AG20443 (cell line): ENCODE measurements at regions not wholly inside any gene's neighbourhood (a gene's known extent, or its start where the extent isn't known, plus 50 kb on each side); places are given as distances from the start of the nearest gene placed in this dataset.
"Not testable (repeated sequence)": the region's sequence is repeated elsewhere in the genome, so short reads cannot be mapped to it uniquely, and the experiment has no call there.

ENCODE experiments used
- DNase-seq: peaks from one replicate; pipeline ENCODE4 v3.0.0; 2012; ENCODE audit warnings: low spot score, mixed read lengths

GRCh38 chr6:22147921-22148776 lies 148.7 kb downstream of the PRL start:
- peak; percentile 77 for DNase-seq

- no peak for DNase-seq
These were observed 147.7 kb downstream of the PRL start for GRCh38 chr6:22149096-22149495.

DNA sequence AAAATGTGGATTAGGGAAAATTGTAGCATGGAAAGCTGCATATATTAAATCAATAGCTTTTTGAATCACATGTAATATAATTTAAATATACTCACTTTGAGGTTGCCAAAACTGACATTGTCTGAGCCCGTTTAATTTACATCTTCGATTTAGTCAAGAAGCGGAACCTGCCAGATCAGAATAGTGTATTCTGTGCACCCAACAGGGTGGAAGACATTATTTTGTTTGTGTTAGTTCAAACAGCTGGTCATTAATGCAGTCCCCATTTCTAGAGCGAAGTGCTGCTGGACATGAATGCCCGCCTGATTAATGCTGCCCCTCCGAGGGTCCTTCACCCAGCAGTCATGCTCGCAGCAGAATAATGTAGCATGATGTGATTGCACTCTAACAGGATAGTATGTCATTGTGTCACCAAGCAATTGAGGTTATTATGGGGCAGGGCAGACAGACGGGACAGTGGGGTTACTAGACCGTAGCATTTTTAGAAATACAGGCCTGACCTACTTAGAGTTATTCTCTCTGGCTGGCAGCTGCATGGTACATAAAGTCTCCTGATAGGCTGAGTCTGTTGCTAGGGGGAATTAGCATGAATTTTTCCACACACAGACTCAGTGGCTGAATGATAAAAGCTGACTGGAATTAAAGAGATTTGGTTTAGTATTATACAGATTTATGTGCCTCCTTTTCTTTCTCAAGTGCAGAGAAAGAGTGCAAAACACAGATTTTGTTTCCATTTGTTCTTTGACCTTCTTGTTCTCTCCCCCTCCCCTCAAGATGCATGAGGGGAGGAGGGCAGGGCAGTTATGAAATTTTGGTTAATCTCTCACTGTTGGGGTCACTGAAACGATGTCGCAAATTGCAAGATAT lies 147.1 kb downstream of the PRL start:
- DNase-seq, result peak; percentile 16

- DNase-seq, result no peak
These were observed 146.3 kb downstream of the PRL start for GRCh38 chr6:22150368-22151035.

DNA sequence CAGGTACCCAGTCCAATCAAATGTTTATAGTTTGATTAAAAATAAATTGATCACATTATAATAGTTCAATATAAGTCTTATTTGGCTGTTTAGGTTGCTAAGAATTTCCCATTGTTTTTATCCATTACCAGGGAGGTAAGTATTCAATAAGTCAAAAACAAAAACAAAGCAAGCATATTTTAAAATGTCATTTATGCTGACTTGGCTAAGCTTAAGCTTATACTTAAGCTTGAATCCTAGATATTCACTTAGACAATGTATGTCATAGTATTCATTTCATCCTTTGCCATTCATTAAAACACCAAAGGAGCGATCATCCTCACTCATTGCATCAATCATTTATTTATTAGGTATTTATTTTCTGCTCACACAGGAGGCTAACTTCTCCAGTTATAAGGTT lies 144.9 kb downstream of the PRL start:
- DNase-seq, result no peak

GRCh38 chr6:22152841-22153240 lies 144.0 kb downstream of the PRL start:
- DNase-seq, result no peak

DNA sequence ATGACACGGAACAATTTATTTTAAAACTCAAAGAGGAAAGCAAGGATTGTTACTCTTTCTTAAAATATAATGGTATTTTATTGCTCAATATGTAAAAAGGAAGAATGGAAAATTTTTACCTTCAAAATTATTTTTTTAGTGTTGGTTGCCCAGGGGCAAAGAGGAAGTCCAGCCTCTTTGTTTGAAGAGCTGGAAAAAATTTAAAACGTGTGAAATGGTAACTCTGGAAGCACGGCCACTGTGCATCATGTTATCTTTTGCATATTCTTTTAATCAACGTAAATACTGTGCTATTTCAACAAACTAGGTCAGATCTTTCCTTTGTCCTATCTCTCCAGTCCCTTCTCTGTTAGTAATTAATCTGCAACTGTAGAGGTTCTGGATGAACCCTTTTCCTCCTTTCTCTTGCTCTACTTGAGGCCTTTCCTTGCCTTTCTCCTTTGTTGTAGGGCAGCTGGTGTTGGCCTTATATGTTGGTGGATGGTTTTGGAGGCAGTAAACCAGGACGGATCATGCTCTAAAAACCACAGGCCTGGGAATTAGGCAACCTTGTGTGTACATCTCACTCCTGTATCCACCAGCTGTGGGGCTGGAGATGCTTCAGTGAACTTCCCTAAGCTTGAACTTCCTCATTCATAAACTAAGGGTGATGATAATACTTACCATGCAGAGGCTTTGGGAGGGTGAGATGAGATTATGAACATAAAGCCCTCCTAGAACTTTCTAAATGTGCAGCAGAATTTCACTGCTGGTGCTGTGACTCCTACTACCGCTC lies 143.3 kb downstream of the PRL start:
- DNase-seq, result no peak

- no peak for DNase-seq
These were observed 141.3 kb downstream of the PRL start for GRCh38 chr6:22155551-22155950.

DNA sequence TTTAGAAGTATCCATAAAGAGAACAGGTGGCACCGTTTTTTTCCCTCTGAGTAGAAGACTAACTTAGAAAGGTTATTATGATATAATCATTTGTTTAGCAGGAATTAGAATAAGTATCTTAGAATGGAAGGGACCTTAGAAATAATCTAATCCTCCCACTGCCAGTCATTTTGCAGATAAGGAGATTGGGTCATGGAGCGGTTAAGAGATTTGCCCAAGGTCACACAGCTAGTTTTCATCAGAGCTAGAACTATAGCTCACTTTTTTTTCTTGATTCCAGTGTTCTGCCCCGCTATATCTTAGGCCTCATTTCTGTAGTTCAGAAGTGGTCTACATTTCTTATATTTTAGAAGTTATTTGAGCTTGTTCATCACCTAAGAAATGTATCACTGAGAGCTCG lies 139.6 kb downstream of the PRL start:
- DNase-seq, result no peak

DNA sequence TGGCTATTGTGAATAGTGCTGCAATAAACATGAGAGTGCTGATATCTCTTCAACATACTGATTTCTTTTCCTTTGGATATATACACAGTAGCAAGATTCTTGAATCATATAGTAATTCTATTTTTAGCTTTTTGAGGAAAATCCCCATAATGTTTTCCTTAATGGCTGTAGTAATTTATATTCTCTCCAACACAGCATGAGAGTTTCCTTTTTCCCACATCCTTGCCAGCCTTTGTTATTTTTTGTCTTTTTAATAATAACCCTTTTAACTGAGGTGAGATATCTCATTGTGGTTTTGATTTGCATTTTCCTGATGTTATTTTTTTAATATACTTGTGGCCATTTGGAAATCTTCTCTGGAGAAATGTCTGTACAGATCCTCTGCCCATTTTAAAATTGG lies 132.6 kb downstream of the PRL start:
- DNase-seq, result no peak

DNA sequence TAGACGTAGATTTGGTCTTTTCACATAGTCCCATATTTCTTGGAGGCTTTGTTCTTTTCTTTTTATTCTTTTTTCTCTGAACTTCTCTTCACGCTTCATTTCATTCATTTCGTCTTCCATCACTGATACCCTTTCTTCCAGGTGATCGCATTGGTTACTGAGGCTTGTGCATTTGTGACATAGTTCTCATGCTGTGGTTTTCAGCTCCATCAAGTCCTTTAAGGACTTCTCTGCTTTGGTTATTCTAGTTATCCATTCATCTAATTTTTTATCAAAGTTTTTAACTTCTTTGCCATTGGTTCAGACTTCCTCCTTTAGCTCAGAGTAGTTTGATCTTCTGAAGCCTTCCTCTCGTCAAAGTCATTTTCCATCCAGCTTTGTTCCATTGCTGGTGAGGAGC lies 125.8 kb downstream of the PRL start:
- not testable (repeated sequence) for DNase-seq

- DNase-seq, result not testable (repeated sequence)
These were observed 125.0 kb downstream of the PRL start for GRCh38 chr6:22171885-22172284.

- no peak for DNase-seq
These were observed 123.5 kb downstream of the PRL start for GRCh38 chr6:22173311-22173710.

DNA sequence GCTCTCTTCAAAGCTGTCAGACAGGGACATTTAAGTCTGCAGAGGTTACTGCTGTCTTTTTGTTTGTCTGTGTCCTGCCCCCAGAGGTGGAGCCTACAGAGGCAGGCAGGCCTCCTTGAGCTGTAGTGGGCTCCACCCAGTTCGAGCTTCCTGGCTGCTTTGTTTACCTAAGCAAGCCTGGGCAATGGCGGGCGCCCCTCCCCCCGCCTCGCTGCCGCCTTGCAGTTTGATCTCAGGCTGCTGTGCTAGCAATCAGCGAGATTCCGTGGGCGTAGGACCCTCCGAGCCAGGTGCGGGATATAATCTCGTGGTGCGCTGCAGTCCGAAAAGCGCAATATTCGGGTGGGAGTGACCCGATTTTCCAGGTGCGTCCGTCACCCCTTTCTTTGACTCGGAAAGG lies 116.6 kb downstream of the PRL start:
- DNase-seq, result not testable (repeated sequence)

- no peak for DNase-seq
These were observed 112.5 kb downstream of the PRL start for GRCh38 chr6:22184371-22184770.

DNA sequence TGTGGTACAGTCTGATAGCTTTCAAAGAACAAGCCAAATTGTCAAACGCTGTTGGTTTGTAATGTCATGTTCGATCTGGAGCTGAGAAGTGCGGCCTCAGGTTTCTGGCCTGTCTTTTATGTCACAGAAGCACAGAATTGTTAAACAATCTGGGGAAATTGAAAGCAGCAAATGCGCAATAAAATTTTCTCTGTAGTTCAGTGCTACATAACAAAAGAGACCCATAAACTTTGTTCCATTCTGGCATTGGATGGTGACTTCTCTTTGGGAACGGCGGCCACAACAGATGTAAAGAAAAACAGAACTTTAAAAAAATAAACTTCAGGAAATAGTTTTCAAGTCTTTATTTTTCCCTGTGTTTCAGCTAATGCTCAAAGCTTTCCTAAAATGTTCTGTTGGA lies 106.9 kb downstream of the PRL start:
- DNase-seq, result no peak

- DNase-seq, result peak; percentile 15
These were observed 102.5 kb downstream of the PRL start for GRCh38 chr6:22194188-22194921.

GRCh38 chr6:22199771-22200170 lies 97.1 kb downstream of the PRL start:
- no peak for DNase-seq

- DNase-seq, result no peak
These were observed 92.7 kb downstream of the PRL start for GRCh38 chr6:22204153-22204552.

DNA sequence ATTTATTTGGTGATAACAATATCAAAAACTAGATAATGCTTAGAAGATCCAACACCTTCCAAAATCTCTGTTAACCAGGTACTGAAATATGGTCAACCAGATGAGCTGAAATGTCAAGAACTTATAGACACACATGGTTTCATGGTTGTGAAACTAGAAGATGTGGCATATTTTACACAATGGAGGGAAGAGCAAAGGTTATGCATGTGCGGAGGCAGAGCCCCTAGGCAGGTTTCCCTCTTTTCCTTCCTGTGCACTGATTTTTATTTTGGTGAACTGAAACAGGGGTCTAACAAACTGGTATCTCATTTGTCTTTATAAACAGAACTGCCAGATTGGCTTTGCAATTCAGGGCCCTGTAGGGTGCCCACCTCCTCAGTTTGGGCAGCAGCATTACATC lies 91.6 kb downstream of the PRL start:
- DNase-seq, result no peak

DNA sequence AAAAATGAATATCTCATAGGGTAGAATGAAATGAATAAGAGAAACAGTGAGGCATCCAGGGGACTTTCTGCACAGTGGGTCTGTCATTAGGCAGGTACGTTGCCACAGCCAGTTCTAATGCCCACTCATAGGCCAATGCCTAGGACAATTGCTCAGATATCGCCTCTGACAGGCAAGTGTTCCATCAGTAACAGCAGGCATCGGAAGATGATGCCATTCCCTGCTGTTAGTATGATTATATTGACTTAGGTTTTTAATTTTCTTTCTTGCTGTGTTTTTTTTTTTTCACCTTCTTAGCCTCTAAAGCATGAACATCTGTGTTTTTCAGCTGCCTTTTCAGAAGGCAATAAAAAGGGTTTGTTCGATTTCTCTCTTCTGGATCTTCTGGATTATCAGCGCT lies 90.7 kb downstream of the PRL start:
- DNase-seq, result no peak
